HG03571 (cell line): ENCODE measurements at regions not wholly inside any gene's neighbourhood (a gene's known extent, or its start where the extent isn't known, plus 50 kb on each side); places are given as distances from the start of the nearest gene placed in this dataset.

ENCODE experiments used
- ATAC-seq: cut with Tn5 transposase; IDR thresholded peaks from one replicate; pipeline ENCODE4 v1.9.1; 2021; ENCODE audit not compliant: unreplicated experiment

DNA sequence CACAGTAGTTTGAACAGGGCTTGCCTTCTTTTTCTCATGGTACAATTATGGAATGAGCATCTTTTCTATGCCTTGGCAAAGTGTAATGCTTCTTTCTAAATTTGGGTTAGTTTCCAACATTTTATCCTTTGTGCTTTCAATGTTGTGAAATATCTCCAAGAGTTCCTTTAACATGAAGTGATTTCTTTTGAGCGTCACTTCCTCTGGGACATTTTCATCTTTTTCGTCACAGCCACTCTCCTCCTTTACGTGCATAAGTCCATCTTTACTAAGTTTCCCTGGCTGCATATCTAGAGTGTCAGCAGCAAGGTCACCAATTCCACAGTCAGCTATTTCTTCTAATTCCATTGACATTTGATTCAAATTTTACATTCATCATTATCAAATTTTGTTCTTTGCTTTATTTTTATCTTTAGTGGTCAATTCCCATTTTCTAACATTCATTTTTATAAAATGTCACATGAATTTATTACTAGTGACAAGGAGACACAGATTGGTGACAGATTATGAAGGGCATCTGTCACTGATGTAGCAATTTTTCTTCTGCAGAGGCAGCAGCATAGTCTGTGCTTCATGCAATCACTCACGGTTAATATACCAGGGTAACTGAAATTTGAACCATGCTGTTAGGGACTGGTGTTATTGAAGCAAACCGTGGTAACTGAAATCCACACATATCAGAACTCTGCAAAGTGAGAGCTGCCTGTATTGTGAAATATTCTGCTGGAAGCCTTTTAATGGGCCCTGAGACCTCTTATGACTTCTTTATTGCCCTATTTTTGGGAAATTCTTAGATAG lies 126.5 kb upstream of the THBS1 start:
- ATAC-seq = no peak

DNA sequence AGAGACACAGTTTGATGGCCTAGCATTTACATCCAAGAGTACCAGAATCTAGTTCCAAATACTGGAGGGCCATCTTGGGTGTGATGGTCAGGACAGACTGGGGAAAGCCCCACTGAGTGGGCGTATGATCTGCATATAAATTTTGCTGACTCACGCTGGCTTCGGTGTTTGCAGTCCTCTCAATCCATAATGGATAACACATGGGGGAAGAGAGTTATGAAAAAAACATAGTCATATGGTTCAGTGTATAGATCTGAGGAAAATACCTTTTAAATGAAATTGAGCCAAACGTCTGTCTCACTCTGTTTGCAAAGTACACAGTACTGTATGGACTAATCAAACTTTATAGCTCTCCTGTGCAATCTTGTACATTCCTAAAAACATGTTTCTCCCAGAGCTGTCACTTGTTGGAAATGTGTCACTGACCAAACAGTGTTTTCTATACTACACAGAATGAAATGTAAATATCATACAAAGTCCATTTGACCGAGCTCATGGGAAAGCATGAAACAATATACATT lies 125.3 kb upstream of the THBS1 start:
- no peak for ATAC-seq

- ATAC-seq = no peak
Measured at GRCh38 chr15:39456159-39456558, 124.7 kb upstream of the THBS1 start.

DNA sequence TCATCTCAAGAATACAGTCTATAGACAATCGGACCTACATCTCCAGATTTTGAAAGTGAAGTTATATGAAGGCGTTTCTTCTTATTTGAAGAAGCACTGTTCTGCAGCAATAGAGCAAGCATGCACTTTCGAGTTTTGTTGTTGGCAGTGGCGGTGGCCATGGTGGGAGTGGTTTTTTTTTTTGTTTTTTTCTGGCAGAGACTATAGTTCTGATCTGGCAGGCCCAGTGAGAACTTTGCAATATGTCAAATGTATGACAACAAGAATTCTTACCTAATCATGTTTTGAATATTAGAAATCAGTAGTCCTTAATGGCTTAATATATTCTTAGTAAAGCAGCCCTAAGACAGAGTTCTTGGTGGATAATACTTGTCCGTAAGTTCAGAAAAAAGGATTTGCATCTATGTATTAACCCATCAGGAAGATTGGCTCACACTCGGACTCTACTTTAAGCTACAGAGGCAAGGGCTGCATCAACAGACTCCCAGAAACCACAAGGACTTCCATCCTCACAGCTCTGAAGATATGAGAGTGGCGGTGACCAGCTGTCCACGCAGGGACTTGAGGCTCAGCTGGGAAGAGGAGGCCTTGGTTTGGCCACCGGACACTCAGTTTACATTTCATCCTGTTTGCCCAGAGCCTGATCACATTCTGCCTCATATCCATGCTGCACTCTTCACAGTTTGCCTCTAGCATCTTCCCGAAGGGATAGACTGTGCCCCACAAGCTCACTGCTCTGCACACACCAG lies 124.1 kb upstream of the THBS1 start:
- ATAC-seq = no peak

GRCh38 chr15:39458131-39458530 lies 122.7 kb upstream of the THBS1 start:
- ATAC-seq = no peak

DNA sequence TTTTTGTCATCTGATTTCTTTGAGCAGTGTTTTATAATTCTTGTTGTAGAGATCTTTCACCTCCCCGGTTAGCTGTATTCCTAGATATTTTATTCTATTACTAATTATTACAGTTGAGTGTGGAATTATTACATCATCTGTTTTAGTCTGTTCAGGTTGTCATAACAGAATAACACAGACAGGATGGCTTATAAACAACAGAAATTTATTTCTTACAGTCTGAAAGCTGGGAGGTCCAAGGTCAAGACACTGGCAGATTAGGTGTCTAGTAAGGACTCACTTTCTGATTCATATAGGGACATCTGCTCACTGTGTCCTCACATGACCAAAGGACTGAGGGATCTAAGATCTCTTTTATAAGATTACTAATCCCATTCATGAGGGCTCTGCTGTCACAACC lies 121.3 kb upstream of the THBS1 start:
- ATAC-seq = no peak

GRCh38 chr15:39460748-39461147 lies 120.1 kb upstream of the THBS1 start:
- no peak for ATAC-seq

DNA sequence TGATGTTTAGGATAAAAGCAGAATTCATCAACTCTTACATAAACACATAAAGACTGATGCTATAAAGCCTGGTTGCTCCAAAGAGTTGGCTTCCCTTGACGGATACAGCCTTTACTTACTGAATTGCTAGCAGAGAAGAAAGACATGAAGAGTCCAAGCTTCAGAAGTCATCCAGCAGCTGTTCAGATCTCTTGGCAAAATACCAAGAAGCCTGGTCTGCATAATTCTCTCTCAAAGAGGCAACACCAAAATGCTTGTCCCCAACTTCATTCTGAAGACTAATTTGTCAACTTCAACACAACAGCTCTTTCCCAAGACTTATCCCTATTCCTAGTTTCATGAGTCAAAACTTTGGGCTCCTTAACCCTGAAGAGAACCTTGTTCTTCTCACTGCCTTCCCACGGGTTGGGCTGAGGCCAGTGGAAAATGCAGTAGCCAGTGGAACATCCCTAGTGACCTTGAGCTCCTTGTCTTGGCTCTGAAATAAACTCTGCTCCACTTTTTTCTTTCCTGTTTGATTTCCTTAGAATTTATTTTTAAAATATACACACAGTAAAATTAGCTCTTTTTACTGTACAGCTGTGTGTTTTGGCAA lies 119.2 kb upstream of the THBS1 start:
- no peak for ATAC-seq

GRCh38 chr15:39462691-39463090 lies 118.2 kb upstream of the THBS1 start:
- no peak for ATAC-seq

- ATAC-seq = no peak
Measured at GRCh38 chr15:39465843-39466749, 114.8 kb upstream of the THBS1 start.

DNA sequence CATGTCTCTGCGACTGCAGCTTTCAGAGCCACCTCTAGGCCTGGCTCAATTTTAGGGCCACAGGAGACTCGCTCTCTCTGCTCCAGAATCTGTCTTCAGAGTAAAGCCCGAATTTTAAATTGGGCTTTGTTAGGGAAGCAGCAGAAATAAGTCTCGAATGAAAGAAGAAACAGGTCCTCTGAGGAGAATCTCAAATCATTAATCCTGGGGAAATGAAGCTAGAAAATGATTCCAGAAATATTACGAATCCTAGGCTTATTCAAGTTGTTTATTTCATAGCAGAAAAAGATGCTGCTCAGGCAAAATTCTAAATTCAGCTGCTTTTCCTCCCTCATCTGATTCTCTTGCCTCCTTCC lies 114.2 kb upstream of the THBS1 start:
- ATAC-seq = no peak

DNA sequence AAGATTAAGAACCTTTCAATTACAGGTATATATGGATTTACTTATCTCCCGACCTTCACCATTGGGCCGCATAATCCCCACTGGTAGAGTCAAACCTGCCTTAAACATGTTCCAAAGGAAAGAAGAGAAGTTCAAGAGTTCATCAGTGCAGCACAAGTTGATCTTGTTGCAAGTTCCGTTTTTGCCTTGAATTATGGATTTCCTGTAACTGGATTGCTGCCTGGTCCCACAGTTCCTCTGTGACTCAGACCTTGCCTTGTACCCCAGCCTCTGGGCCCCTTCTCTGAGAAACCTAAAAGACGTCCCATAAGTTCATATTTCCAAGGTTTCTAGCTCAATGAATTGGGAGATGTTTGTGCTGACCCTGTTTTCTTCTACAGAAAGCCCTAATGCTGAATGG lies 112.5 kb upstream of the THBS1 start:
- ATAC-seq = no peak

GRCh38 chr15:39468828-39469227 lies 112.1 kb upstream of the THBS1 start:
- no peak for ATAC-seq

DNA sequence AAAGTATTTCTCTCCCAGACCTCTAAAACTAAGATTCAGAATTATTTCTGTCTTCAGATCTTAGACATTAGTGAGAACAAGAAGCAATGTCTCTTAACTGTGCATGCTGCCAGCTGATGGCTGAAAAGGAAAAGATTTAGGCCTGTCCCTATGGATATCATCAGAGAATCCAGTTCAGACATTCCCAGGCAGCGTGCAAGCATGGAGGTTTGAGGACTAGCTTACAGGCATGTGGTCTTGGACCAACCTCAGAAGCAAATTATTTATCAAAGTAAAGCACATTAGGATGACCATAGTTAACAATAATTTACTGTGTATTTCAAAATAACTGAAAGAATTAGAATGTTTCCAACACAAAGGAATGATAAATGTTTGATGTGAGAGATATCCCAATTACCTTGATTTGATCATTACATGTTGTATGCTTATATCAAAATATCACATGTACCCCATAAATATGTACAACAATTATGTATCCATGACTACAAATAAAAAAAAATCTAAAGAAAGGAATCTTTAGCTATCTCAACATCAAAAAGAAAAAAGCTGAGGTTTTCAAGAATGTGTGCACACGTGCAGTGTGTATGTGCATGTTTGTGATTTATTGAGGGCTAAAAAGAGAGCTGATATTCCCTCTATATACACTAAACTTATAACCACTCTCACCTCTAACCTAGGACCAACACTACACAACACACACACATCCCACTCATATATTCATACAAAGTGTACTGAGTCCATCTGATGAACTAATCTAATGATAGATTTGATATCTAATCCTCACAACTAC lies 108.9 kb upstream of the THBS1 start:
- no peak for ATAC-seq

- no peak for ATAC-seq
Measured at GRCh38 chr15:39472621-39473297, 108.1 kb upstream of the THBS1 start.

GRCh38 chr15:39473298-39473947 lies 107.5 kb upstream of the THBS1 start:
- no peak for ATAC-seq

GRCh38 chr15:39474657-39475056 lies 106.2 kb upstream of the THBS1 start:
- no peak for ATAC-seq

GRCh38 chr15:39478996-39479395 lies 101.9 kb upstream of the THBS1 start:
- ATAC-seq = no peak

- ATAC-seq = no peak
Measured at GRCh38 chr15:39479911-39480310, 101.0 kb upstream of the THBS1 start.
